Sigmoid colon (tissue), 4 donors: ENCODE measurements at regions not wholly inside any gene's neighbourhood (a gene's known extent, or its start where the extent isn't known, plus 50 kb on each side); places are given as distances from the start of the nearest gene placed in this dataset.

ENCODE experiments used
- CTCF ChIP-seq, 4 experiments: fragments of 450-650 bp in 3 of 4; fragments of 200-600 bp in 1 of 4; IDR thresholded peaks; one replicate each; pipeline ENCODE4 v1.5.1; 2016 to 2019; ENCODE audit warnings: antibody characterized with exemption in 4 of 4, mild to moderate bottlenecking in 3 of 4, moderate library complexity in 2 of 4
- EP300 ChIP-seq, 4 donors: sonication (generic); formaldehyde crosslinking; IDR thresholded peaks; one replicate each; pipeline ENCODE4 v1.6.1; 2017; ENCODE audit warnings: antibody characterized with exemption in 4 of 4
- POLR2A ChIP-seq, 2 donors: fragments of 450-650 bp; IDR thresholded peaks; one replicate each; pipeline ENCODE4 v1.6.1; 2016; ENCODE audit warnings: antibody characterized with exemption in 2 of 2, mild to moderate bottlenecking in 2 of 2, moderate library complexity in 2 of 2
- POLR2AphosphoS5 ChIP-seq, 4 donors: sonication (generic); formaldehyde crosslinking; IDR thresholded peaks; one replicate each; pipeline ENCODE4 v1.6.1; 2017; ENCODE audit warnings: antibody characterized with exemption in 4 of 4

- TF ChIP-seq CTCF (IDR thresholded peaks at IDR 0.05) = no peak
- no peak for TF ChIP-seq POLR2A (IDR thresholded peaks at IDR 0.05)
- TF ChIP-seq EP300 (IDR thresholded peaks at IDR 0.05) = no peak
- no peak for TF ChIP-seq POLR2AphosphoS5 (IDR thresholded peaks at IDR 0.05)
Observed at GRCh38 chr2:19158896-19159295, 199.5 kb downstream of the OSR1 start.
